A549 (cell line): ENCODE measurements at regions not wholly inside any gene's neighbourhood (a gene's known extent, or its start where the extent isn't known, plus 50 kb on each side); places are given as distances from the start of the nearest gene placed in this dataset.

ENCODE experiments used
- POLR2A ChIP-seq: IDR thresholded peaks from 2 replicates; pipeline ENCODE4 v1.6.1; 2012; ENCODE audit warnings: mild to moderate bottlenecking, low read length
- SMC3 ChIP-seq: fragments of >200 bp; sonication (Bioruptor Twin); formaldehyde crosslinking; IDR thresholded peaks from 3 replicates; pipeline ENCODE4 v1.6.1; 2018; ENCODE audit warnings: inconsistent platforms
- TP53 ChIP-seq: fragments of 250-450 bp; sonication (Bioruptor Pico); IDR thresholded peaks from 2 replicates; pipeline ENCODE4 v1.5.0; 2021; ENCODE audit warnings: mild to moderate bottlenecking, moderate library complexity
- ZSCAN20 ChIP-seq: fragments of 250-450 bp; sonication (Bioruptor Pico); IDR thresholded peaks from 2 replicates; pipeline ENCODE4 v1.8.0; 2022; ENCODE audit warnings: mild to moderate bottlenecking, moderate library complexity
- TF ChIP-seq, protein P1 (sequence below): fragments of >200 bp; sonication (Bioruptor Twin); formaldehyde crosslinking; IDR thresholded peaks from 3 replicates; pipeline ENCODE4 v1.5.1; 2016

DNA sequence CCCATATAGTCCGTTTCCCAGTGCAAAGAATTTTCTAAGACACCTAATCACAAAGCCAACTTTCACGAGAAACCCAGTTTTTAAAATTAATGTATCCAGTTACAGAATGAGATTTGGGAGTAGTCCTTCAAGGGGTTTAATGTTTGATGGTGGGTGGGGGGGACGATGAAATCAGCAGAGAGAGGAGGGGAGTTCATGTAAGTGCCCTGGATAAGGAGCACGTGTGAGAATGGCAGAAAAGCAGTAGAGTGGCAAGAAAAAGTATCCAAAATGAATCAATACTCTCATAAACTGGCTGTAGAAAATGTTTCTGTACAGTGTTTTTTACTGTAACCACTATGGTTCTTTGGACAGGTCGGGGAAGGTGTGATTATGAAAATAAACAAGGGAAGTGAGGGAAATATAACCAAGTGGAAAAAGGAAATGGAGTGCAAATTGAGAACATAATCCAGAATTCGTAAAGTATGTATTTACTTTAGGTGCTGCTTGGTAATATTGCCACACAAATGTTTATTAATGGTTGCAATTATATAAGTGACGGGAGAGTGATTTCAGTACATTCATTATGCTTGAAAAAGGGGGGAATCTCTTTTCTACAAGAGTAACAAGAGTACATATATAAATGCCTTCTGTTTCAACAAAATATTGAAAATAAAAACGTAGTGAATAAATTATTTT is 118.7 kb upstream of the RRP15 start:
- TF ChIP-seq POLR2A (no peak), SMC3 (no peak), TP53 (CRISPR knock-in tag) (no peak), ZSCAN20 (CRISPR knock-in tag) (no peak)
- TF ChIP-seq, protein P1, sequence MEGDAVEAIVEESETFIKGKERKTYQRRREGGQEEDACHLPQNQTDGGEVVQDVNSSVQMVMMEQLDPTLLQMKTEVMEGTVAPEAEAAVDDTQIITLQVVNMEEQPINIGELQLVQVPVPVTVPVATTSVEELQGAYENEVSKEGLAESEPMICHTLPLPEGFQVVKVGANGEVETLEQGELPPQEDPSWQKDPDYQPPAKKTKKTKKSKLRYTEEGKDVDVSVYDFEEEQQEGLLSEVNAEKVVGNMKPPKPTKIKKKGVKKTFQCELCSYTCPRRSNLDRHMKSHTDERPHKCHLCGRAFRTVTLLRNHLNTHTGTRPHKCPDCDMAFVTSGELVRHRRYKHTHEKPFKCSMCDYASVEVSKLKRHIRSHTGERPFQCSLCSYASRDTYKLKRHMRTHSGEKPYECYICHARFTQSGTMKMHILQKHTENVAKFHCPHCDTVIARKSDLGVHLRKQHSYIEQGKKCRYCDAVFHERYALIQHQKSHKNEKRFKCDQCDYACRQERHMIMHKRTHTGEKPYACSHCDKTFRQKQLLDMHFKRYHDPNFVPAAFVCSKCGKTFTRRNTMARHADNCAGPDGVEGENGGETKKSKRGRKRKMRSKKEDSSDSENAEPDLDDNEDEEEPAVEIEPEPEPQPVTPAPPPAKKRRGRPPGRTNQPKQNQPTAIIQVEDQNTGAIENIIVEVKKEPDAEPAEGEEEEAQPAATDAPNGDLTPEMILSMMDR: no peak
